ENCODE measurements at regions not wholly inside any gene's neighbourhood (a gene's known extent, or its start where the extent isn't known, plus 50 kb on each side); places are given as distances from the start of the nearest gene placed in this dataset.
"Not testable (repeated sequence)": the region's sequence is repeated elsewhere in the genome, so short reads cannot be mapped to it uniquely, and the experiment has no call there.

DNA sequence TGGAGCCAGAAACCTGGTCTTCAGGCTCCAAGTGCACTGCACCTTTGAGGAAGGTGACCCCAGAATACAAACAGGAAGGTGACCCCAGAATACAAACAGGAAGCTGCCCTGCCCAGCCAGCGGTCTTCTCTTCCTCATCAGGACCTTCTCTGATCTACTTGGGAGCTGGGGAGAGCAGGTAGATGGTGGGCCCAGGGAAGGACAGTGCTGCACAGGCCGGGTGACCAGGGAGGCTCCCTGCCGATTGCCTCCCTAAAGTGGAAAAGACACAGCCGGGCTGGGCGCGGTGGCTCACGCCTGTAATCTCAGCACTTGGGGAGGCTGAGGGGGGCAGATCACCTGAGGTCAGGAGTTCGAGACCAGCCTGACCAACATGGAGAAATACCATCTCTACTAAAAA, 151.8 kb upstream of the CHST15 start:
- in situ Hi-C loops (cut with MboI; ENCODE audit: low sequenced_read_pairs, unreplicated experiment): no loop called here
- no peak for DNase-seq (ENCODE audit: low spot score)
- TF ChIP-seq, protein P1, sequence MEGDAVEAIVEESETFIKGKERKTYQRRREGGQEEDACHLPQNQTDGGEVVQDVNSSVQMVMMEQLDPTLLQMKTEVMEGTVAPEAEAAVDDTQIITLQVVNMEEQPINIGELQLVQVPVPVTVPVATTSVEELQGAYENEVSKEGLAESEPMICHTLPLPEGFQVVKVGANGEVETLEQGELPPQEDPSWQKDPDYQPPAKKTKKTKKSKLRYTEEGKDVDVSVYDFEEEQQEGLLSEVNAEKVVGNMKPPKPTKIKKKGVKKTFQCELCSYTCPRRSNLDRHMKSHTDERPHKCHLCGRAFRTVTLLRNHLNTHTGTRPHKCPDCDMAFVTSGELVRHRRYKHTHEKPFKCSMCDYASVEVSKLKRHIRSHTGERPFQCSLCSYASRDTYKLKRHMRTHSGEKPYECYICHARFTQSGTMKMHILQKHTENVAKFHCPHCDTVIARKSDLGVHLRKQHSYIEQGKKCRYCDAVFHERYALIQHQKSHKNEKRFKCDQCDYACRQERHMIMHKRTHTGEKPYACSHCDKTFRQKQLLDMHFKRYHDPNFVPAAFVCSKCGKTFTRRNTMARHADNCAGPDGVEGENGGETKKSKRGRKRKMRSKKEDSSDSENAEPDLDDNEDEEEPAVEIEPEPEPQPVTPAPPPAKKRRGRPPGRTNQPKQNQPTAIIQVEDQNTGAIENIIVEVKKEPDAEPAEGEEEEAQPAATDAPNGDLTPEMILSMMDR (IDR thresholded peaks at IDR 0.05; ENCODE audit: borderline replicate concordance, control extremely low read depth, extremely low read depth, insufficient read depth, missing control alignments): no peak

DNA sequence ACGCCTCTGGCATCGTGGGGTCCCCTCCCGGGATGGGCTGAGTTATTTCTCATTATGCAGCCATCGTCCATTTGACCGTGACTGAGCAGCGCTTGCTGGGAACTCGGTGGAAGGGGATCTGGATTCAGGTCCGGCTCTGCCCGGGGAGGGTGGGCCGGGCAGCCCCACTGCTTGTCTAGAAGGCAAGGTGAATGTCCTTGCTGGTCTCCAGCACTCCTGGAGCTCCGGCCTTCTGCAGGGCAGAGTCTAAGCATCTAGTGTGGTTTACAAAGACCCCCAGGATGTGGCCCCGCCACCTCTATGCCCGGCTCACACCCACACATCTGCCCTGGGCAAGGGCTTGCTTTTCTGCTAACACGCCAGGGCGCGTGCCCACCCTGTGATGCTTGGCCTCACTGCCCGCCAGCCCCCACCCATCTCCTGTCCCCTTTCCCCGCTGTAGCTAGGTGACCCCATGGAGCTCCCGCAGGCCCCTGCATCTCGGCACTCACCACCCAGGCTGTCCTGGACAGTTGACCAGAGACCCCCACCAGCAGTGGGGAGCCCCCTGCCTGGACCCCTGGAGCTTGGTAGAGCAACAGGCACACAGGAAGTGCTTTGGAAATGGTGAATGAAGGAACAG, 151.0 kb upstream of the CHST15 start:
- TF ChIP-seq, protein P1 (IDR thresholded peaks at IDR 0.05; ENCODE audit: borderline replicate concordance, control extremely low read depth, extremely low read depth, insufficient read depth, missing control alignments): no peak
- DNase-seq (ENCODE audit: low spot score): no peak
- in situ Hi-C loops (cut with MboI; ENCODE audit: low sequenced_read_pairs, unreplicated experiment): no loop called here

DNA sequence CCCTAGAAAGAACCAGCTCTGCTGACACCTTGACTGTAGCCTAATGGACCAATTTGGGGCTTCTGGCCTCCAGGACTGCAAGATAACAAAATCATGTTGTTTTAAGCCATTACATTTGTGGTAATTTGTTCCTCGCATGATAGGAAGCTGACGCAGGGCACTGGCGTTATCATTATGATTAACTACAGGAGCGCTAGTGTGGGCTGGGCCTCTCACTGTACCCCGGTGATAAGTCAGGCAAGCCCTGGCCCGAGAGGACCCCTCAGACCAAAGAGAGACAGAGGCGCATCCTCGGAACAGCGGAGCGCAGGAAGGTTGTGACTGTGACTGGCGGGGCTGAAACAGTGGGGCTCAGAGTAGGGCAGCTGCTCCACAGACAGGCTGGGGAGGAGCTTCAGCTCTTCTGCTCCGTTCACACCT, 150.3 kb upstream of the CHST15 start:
- no peak for DNase-seq (ENCODE audit: low spot score)
- TF ChIP-seq, protein P1 (IDR thresholded peaks at IDR 0.05; ENCODE audit: borderline replicate concordance, control extremely low read depth, extremely low read depth, insufficient read depth, missing control alignments): no peak
- in situ Hi-C loops (cut with MboI; ENCODE audit: low sequenced_read_pairs, unreplicated experiment): no loop called here

DNA sequence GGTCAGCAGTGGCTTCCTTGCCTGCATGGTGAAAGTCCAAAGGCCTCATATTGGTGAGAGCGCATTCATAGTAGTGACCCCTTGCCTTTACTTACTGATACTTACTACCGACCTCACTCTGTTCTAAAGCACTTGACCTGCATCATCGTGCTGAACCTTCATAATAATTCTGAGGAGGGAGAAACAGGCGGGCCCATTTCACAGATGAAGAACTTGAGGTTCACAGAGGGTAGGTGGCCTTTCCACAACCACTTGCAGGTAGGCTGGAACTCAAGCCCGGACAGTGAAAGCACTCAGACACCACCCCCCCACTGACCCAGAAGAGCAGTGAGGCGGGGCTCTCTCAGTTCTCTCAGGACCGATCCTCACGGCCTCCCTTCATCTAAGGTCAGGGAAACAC, 149.4 kb upstream of the CHST15 start:
- TF ChIP-seq, protein P1 (IDR thresholded peaks at IDR 0.05; ENCODE audit: borderline replicate concordance, control extremely low read depth, extremely low read depth, insufficient read depth, missing control alignments): no peak
- in situ Hi-C loops (cut with MboI; ENCODE audit: low sequenced_read_pairs, unreplicated experiment): no loop called here

DNA sequence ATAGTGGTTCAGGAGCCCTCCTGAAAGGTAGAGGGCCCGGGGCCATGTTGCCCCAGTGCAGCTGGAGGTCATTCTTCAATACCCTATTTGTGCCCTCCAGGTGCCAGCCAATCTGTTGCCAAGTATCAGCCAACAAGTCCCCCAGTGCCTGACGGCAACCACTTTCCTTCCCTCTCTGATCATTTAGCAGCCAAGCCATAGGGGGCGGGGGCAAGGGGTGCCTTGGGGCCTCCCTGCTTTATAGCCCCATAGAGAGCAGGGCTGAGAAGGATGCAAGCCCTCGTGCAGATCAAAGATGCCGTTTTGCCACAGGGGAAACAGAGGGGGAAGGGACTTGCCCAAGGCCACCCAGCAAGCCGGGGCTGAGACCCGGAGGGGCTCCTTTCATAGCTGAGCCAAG, 149.0 kb upstream of the CHST15 start:
- TF ChIP-seq, protein P1 (IDR thresholded peaks at IDR 0.05; ENCODE audit: borderline replicate concordance, control extremely low read depth, extremely low read depth, insufficient read depth, missing control alignments): no peak
- DNase-seq (ENCODE audit: low spot score): no peak
- in situ Hi-C loops (cut with MboI; ENCODE audit: low sequenced_read_pairs, unreplicated experiment): no loop called here

More for the DNA sequence above, 149.4 kb upstream of the CHST15 start:
- DNase-seq (ENCODE audit: low spot score): no peak

DNA sequence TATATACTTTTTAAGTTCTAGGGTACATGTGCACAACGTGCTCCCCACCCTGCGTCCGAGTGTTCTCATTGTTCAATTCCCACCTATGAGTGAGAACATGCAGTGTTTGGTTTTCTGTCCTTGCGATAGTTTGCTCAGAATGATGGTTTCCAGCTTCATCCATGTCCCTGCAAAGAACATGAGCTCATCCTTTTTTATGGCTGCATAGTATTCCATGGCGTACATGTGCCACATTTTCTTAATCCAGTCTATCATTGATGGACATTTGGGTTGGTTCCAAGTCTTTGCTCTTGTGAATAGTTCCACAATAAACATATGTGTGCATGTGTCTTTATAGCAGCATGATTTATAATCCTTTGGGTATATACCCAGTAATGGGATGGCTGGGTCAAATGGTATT, 148.1 kb upstream of the CHST15 start:
- in situ Hi-C loops (cut with MboI; ENCODE audit: low sequenced_read_pairs, unreplicated experiment); DNase-seq (ENCODE audit: low spot score): not testable (repeated sequence)

DNA sequence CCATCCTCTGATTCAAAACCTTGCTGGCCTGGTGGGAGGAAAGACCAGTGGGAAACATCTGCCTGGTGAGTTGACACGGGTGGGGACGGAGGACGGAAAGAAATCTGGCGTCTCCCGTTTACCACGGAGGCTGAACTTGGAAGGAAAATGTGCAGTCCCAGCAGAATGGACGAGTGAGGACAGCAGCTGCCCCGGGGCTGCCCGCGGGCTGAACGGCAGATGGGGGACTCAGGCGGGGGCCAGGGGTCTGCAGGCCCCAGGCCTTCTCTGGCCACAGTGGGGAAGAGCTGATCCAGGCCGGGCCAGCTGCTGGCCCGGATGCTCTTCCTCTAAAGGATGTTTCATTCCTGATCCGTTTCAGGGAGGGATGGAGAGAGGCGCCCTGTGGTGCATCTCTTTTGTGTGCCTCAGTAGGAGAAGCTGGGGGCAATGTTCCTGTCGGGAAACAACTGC, 147.5 kb upstream of the CHST15 start:
- DNase-seq (ENCODE audit: low spot score): no peak
- in situ Hi-C loops (cut with MboI; ENCODE audit: low sequenced_read_pairs, unreplicated experiment): no loop called here
- TF ChIP-seq, protein P1 (IDR thresholded peaks at IDR 0.05; ENCODE audit: borderline replicate concordance, control extremely low read depth, extremely low read depth, insufficient read depth, missing control alignments): no peak

Measured in GM13976 (cell line).